ENCODE measurements at regions not wholly inside any gene's neighbourhood (a gene's known extent, or its start where the extent isn't known, plus 50 kb on each side); places are given as distances from the start of the nearest gene placed in this dataset.

- DNase-seq: no peak
Measured at GRCh38 chr15:95957861-95958260, 372.6 kb upstream of the NR2F2 start.

GRCh38 chr15:95958382-95958781 is 372.1 kb upstream of the NR2F2 start:
- DNase-seq: no peak

- no peak for DNase-seq
Measured at GRCh38 chr15:95968856-95969255, 361.6 kb upstream of the NR2F2 start.

GRCh38 chr15:95970326-95970725 is 360.2 kb upstream of the NR2F2 start:
- DNase-seq: no peak

- peak; percentile 52 to 61 for DNase-seq
Measured at GRCh38 chr15:95972041-95972553, 358.4 kb upstream of the NR2F2 start.

GRCh38 chr15:95972812-95973211 is 357.7 kb upstream of the NR2F2 start:
- DNase-seq: no peak

- DNase-seq: no peak
Measured at GRCh38 chr15:95973566-95974256, 356.8 kb upstream of the NR2F2 start.

- DNase-seq: no peak
Measured at GRCh38 chr15:95975212-95975611, 355.3 kb upstream of the NR2F2 start.

- DNase-seq: no peak
Measured at GRCh38 chr15:95979286-95979685, 351.2 kb upstream of the NR2F2 start.

GRCh38 chr15:95981209-95981608 is 349.3 kb upstream of the NR2F2 start:
- DNase-seq: no peak

- DNase-seq: no peak
Measured at GRCh38 chr15:95987299-95987698, 343.2 kb upstream of the NR2F2 start.

- DNase-seq: no peak
Measured at GRCh38 chr15:95987886-95988573, 342.5 kb upstream of the NR2F2 start.

- peak; percentile 16 to 26 for DNase-seq
Measured at GRCh38 chr15:95988574-95988887, 342.0 kb upstream of the NR2F2 start.

GRCh38 chr15:95989392-95989791 is 341.1 kb upstream of the NR2F2 start:
- no peak for DNase-seq

- DNase-seq: no peak
Measured at GRCh38 chr15:95990833-95991232, 339.7 kb upstream of the NR2F2 start.

- DNase-seq: no peak
Measured at GRCh38 chr15:95994418-95994817, 336.1 kb upstream of the NR2F2 start.

GRCh38 chr15:95995375-95996168 is 334.9 kb upstream of the NR2F2 start:
- DNase-seq: no peak

- DNase-seq: no peak
Measured at GRCh38 chr15:95996494-95996893, 334.0 kb upstream of the NR2F2 start.

- no peak for DNase-seq
Measured at GRCh38 chr15:95998935-95999334, 331.6 kb upstream of the NR2F2 start.

GRCh38 chr15:96002890-96003859 is 327.3 kb upstream of the NR2F2 start:
- no peak for DNase-seq

- DNase-seq: no peak
Measured at GRCh38 chr15:96005906-96006305, 324.6 kb upstream of the NR2F2 start.

- DNase-seq: no peak
Measured at GRCh38 chr15:96011136-96011535, 319.4 kb upstream of the NR2F2 start.

- DNase-seq: no peak
Measured at GRCh38 chr15:96014939-96015338, 315.6 kb upstream of the NR2F2 start.

Data from AML-193 (cell line).